GM21576 (cell line): ENCODE measurements at regions not wholly inside any gene's neighbourhood (a gene's known extent, or its start where the extent isn't known, plus 50 kb on each side); places are given as distances from the start of the nearest gene placed in this dataset.

Source experiments
- ATAC-seq: cut with Tn5 transposase; IDR thresholded peaks from one replicate; pipeline ENCODE4 v1.9.1; 2021; ENCODE audit warnings: mild to moderate bottlenecking, moderate library complexity; ENCODE audit not compliant: unreplicated experiment

GRCh38 chr22:49573109-49573765 lies 254.4 kb downstream of the BRD1 start:
- ATAC-seq = no peak

- ATAC-seq = no peak
These were observed 256.3 kb downstream of the BRD1 start for GRCh38 chr22:49571326-49571725.

- ATAC-seq = no peak
These were observed 257.4 kb downstream of the BRD1 start for GRCh38 chr22:49570032-49570848.

- ATAC-seq = no peak
These were observed 258.2 kb downstream of the BRD1 start for GRCh38 chr22:49569286-49570031.

- ATAC-seq = no peak
These were observed 258.9 kb downstream of the BRD1 start for GRCh38 chr22:49568751-49569285.

GRCh38 chr22:49567899-49568750 lies 259.5 kb downstream of the BRD1 start:
- no peak for ATAC-seq

GRCh38 chr22:49566693-49567092 lies 261.0 kb downstream of the BRD1 start:
- no peak for ATAC-seq

GRCh38 chr22:49566141-49566541 lies 261.5 kb downstream of the BRD1 start:
- ATAC-seq = no peak

GRCh38 chr22:49565516-49565855 lies 262.2 kb downstream of the BRD1 start:
- no peak for ATAC-seq

GRCh38 chr22:49564666-49565515 lies 262.8 kb downstream of the BRD1 start:
- no peak for ATAC-seq

- ATAC-seq = no peak
These were observed 263.6 kb downstream of the BRD1 start for GRCh38 chr22:49564054-49564453.

- no peak for ATAC-seq
These were observed 264.9 kb downstream of the BRD1 start for GRCh38 chr22:49562685-49563249.

GRCh38 chr22:49561976-49562375 lies 265.7 kb downstream of the BRD1 start:
- ATAC-seq = no peak

- ATAC-seq = no peak
These were observed 266.3 kb downstream of the BRD1 start for GRCh38 chr22:49561338-49561737.

GRCh38 chr22:49555526-49555925 lies 272.1 kb downstream of the BRD1 start:
- ATAC-seq = no peak

GRCh38 chr22:49554741-49555140 lies 272.9 kb downstream of the BRD1 start:
- no peak for ATAC-seq

GRCh38 chr22:49554296-49554625 lies 273.4 kb downstream of the BRD1 start:
- ATAC-seq = no peak

GRCh38 chr22:49553518-49554295 lies 274.0 kb downstream of the BRD1 start:
- ATAC-seq = no peak

GRCh38 chr22:49553076-49553475 lies 274.6 kb downstream of the BRD1 start:
- ATAC-seq = no peak
